ENCODE measurements at regions not wholly inside any gene's neighbourhood (a gene's known extent, or its start where the extent isn't known, plus 50 kb on each side); places are given as distances from the start of the nearest gene placed in this dataset.

GRCh38 chr1:60596791-60597750 lies 485.3 kb upstream of the NFIA start:
- no peak for DNase-seq (ENCODE audit: low read depth)

- no peak for DNase-seq (ENCODE audit: low read depth)
Measured at GRCh38 chr1:60591583-60591982, 490.8 kb upstream of the NFIA start.

GRCh38 chr1:60589916-60590315 lies 492.4 kb upstream of the NFIA start:
- no peak for DNase-seq (ENCODE audit: low read depth)

- no peak for DNase-seq (ENCODE audit: low read depth)
Measured at GRCh38 chr1:60589046-60589748, 493.2 kb upstream of the NFIA start.

GRCh38 chr1:60584371-60584770 lies 498.0 kb upstream of the NFIA start:
- DNase-seq (ENCODE audit: low read depth), result no peak

GRCh38 chr1:60583696-60584095 lies 498.7 kb upstream of the NFIA start:
- DNase-seq (ENCODE audit: low read depth), result no peak

- no peak for DNase-seq (ENCODE audit: low read depth)
Measured at GRCh38 chr1:60581455-60582220, 500.7 kb upstream of the NFIA start.

- DNase-seq (ENCODE audit: low read depth), result no peak
Measured at GRCh38 chr1:60577029-60577428, 503.5 kb upstream of the C1orf87 start.

- DNase-seq (ENCODE audit: low read depth), result no peak
Measured at GRCh38 chr1:60575326-60575977, 501.9 kb upstream of the C1orf87 start.

- peak; percentile 4 for DNase-seq (ENCODE audit: low read depth)
Measured at GRCh38 chr1:60573726-60574409, 500.3 kb upstream of the C1orf87 start.

GRCh38 chr1:60573121-60573520 lies 499.6 kb upstream of the C1orf87 start:
- no peak for DNase-seq (ENCODE audit: low read depth)

GRCh38 chr1:60572378-60572777 lies 498.8 kb upstream of the C1orf87 start:
- DNase-seq (ENCODE audit: low read depth), result no peak

GRCh38 chr1:60571811-60572210 lies 498.2 kb upstream of the C1orf87 start:
- DNase-seq (ENCODE audit: low read depth), result no peak

GRCh38 chr1:60569189-60569588 lies 495.6 kb upstream of the C1orf87 start:
- DNase-seq (ENCODE audit: low read depth), result no peak

- no peak for DNase-seq (ENCODE audit: low read depth)
Measured at GRCh38 chr1:60567256-60567655, 493.7 kb upstream of the C1orf87 start.

- DNase-seq (ENCODE audit: low read depth), result no peak
Measured at GRCh38 chr1:60564916-60565750, 491.6 kb upstream of the C1orf87 start.

- DNase-seq (ENCODE audit: low read depth), result no peak
Measured at GRCh38 chr1:60563777-60564535, 490.4 kb upstream of the C1orf87 start.

- no peak for DNase-seq (ENCODE audit: low read depth)
Measured at GRCh38 chr1:60562740-60563139, 489.2 kb upstream of the C1orf87 start.

GRCh38 chr1:60560701-60561100 lies 487.1 kb upstream of the C1orf87 start:
- no peak for DNase-seq (ENCODE audit: low read depth)

All from RPMI7951 (cell line).